ES-I3 (cell line): ENCODE measurements at regions not wholly inside any gene's neighbourhood (a gene's known extent, or its start where the extent isn't known, plus 50 kb on each side); places are given as distances from the start of the nearest gene placed in this dataset.
"Not testable (repeated sequence)": the region's sequence is repeated elsewhere in the genome, so short reads cannot be mapped to it uniquely, and the experiment has no call there.

ENCODE experiments used
- H3K36me3 ChIP-seq: 2 replicates; pipeline ENCODE4 v1.6.1; 2013; ENCODE audit warnings: mild to moderate bottlenecking, low read length, control low read depth, moderate library complexity; ENCODE audit not compliant: insufficient read depth
- H3K4me1 ChIP-seq: 2 replicates; pipeline ENCODE4 v1.6.1; 2013; ENCODE audit warnings: mild to moderate bottlenecking, control low read depth, low read length; ENCODE audit not compliant: insufficient read depth
- H3K9ac ChIP-seq: 2 replicates; pipeline ENCODE4 v1.6.1; 2013; ENCODE audit warnings: low read depth, mild to moderate bottlenecking, low read length, moderate library complexity
- H3K9me3 ChIP-seq: 2 replicates; pipeline ENCODE4 v1.6.1; 2013; ENCODE audit warnings: mild to moderate bottlenecking, low read length, moderate library complexity; ENCODE audit not compliant: control insufficient read depth, insufficient read depth

DNA sequence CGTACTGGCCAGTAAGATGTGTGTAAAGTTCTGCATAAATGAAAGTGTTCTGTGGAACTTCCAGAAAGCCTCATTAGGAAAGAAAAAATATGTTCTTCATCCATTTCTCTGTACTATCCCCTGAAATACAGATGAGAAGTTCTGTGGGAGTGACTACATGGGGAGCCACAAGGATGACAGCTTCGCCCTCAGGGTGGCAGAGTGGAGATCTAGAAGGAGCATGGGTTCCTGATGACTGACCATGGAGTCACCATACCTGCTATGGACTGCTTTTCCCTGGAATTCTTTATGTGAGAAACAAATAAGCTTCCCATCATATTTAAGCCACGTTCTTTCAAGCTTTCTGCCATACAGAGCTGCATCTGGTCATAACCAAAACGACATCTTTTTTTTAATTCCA is 113.9 kb upstream of the RGS1 start:
- H3K9me3 ChIP-seq, result no peaks in the 10 kb centered on the region
- H3K4me1 ChIP-seq, result no peaks in the 10 kb centered on the region
- H3K36me3 ChIP-seq, result no peaks in the 10 kb centered on the region
- no peak overlapping the region for H3K9ac ChIP-seq

DNA sequence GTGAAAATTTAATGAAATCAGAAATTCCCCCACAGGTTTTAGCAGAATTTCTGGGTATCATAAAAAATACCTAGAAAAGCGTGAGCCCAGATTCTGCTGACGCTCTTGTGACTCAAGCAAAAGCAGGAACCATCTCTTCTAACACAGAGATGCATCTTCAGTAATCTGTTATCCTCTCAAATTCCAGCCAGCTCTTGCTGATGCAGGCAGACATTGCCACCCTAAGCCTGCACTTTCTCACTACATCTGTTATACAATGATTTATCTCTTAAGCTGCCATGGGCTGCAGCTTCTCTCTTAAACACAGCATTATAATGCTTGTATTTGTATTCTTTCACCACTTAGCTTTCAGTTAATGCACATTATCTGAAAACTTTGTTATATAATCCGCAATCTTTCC is 113.0 kb upstream of the RGS1 start:
- Histone ChIP-seq H3K36me3 (no peaks in the 10 kb centered on the region), H3K4me1 (no peaks in the 10 kb centered on the region), H3K9me3 (no peaks in the 10 kb centered on the region), H3K9ac (no peak overlapping the region)

DNA sequence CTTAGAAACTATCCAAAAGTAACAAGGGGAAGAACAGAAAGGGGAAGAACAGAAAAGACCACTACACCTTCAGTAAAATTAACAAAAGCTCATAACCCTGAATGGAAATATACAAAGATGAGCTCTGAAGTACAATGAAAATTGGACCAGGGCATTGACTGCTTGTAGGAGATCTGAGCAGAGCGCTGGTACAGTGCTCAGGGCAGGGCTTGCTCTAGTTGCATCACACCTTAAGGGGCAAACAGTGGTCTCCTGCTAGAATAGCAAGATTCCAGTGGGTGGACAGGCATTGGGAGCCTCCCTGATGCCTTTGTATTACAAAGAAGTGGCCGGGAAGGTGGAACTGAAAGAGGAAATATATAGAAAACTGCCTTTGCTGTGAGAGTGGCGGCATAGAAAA is 111.9 kb upstream of the RGS1 start:
- Histone ChIP-seq H3K9me3 (no peaks in the 10 kb centered on the region), H3K36me3 (no peaks in the 10 kb centered on the region)

DNA sequence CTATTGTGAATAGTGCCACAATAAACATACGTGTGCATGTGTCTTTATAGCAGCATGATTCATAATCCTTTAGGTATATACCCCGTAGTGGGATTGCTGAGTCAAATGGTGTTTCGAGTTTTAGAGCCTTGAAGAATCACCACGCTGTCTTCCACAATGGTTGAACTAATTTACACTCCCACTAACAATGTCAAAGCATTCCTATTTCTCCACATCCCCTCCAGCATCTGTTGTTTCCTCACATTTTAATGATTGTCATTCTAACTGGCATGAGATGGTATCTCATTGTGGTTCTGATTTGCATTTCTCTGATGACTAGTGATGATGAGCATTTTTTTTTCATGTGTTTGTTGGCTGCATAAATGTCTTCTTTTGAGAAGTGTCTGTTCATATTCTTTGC is 110.4 kb upstream of the RGS1 start:
- H3K36me3 ChIP-seq, H3K4me1 ChIP-seq, H3K9ac ChIP-seq, H3K9me3 ChIP-seq: not testable (repeated sequence)

More for the DNA sequence above, 111.9 kb upstream of the RGS1 start:
- Histone ChIP-seq H3K9ac (no peak overlapping the region), H3K4me1 (no peaks in the 10 kb centered on the region)

DNA sequence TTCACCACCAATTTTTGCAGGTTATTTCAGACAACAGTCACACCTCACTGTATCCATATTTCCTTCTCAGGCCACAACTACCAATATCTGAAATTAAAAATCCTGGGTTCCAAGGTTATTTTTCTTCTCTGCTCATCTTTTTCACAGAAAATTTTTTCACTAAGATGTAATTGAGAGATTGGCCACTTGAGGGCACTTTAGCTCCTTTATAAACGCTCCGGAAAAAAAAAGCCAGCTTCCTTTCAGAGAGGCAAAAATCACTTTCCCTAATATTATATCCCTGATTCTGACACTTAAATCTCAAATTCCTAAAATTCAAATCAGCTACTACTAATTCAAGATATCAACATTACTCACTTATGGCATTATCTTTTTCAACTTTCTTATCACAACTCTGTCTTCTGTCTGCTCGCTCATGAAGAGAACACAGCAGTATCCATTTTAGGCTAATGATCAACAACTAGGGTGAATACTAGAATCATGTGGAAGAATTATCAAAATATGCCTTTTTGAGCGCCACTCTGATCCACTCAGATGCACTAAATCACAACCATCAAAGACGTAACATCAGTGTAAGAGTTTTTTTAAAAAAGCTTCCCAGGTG is 101.4 kb upstream of the RGS1 start:
- Histone ChIP-seq H3K36me3 (no peaks in the 10 kb centered on the region), H3K4me1 (no peaks in the 10 kb centered on the region), H3K9ac (no peak overlapping the region), H3K9me3 (no peaks in the 10 kb centered on the region)

DNA sequence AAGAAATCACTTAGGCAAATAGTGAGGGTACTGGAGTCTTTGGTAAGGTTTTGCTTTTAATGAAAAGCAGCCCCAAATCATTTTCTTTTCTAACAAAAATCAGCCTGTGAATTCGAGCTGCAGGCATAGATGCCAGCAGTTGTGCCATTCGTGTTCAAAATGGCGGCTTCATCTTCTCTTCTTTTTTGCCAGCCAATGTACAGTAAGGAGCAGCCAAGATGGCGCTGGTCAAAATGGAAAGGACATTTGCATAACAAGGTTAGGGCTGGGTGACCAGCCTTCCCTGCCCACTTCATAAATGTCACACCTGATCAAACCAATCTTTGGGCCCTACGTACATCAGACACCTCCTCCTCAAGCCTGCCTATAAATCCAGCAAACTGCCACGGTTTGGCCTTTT is 100.2 kb upstream of the RGS1 start:
- Histone ChIP-seq H3K9ac (no peak overlapping the region), H3K9me3 (no peaks in the 10 kb centered on the region), H3K36me3 (no peaks in the 10 kb centered on the region), H3K4me1 (no peaks in the 10 kb centered on the region)

DNA sequence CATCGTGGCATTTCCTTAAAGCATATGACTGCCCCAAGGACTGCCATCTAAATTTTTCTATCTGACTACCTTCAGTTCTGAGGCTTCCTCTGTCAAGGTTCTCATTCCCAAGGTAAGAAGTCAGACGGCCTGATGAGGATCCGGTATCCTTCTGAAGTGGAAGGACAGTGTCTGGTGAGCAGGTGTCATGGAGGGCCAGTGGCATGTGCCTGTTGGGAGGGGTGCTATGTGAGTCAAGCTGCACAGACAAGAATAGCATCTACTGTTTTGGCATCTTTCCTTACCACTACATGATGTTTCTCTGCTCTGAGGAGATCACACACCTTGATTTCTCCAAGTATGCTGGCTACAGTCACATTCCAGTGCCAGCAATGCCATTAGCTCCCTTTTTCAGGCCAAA is 99.6 kb upstream of the RGS1 start:
- Histone ChIP-seq H3K36me3 (no peaks in the 10 kb centered on the region), H3K9me3 (no peaks in the 10 kb centered on the region), H3K4me1 (no peaks in the 10 kb centered on the region), H3K9ac (no peak overlapping the region)

DNA sequence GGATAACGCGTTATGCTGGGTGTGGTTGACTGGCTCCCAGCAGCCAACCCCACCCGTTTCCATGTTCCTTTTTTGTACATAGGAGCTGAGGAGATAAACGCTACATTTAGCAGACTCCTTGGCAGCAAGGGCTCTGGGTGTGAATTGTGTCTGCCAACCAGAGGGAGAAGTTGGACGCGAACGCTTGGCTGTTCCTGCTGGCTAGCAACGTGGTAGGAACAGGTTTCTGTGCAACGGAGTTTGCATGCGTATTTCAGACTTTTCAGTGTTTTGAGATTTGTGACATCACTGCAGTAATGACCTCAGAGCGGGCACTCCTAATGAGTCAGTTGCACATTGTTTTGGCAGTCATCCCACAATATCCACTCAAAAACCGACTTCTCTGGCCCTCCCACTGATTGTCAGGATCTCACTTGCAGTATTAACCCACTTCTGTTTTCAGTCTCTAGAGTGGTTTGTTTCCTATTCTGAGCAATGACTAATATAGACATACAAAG is 98.7 kb upstream of the RGS1 start:
- Histone ChIP-seq H3K9me3 (no peaks in the 10 kb centered on the region), H3K36me3 (no peaks in the 10 kb centered on the region), H3K9ac (no peak overlapping the region), H3K4me1 (no peaks in the 10 kb centered on the region)

DNA sequence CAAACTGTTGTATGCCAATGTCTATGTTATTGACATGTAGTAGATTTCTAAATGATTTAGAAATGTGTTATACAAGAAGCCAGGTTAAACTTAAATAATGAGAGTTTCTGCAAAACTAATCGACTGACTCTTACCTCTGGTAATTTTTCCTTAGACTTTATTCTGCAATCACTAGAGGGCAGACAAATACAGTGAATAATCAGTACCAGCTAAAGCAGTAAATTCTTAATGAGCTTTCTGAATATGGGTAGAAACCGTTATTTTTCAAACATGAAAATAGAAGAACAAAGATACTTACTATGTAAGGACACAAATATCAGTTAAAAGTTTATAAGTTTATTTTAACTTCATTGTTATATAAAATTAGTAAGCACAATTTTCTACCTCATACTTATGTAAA is 97.9 kb upstream of the RGS1 start:
- H3K4me1 ChIP-seq, result no peaks in the 10 kb centered on the region
- H3K36me3 ChIP-seq, result no peaks in the 10 kb centered on the region
- H3K9me3 ChIP-seq, result no peaks in the 10 kb centered on the region
- no peak overlapping the region for H3K9ac ChIP-seq

DNA sequence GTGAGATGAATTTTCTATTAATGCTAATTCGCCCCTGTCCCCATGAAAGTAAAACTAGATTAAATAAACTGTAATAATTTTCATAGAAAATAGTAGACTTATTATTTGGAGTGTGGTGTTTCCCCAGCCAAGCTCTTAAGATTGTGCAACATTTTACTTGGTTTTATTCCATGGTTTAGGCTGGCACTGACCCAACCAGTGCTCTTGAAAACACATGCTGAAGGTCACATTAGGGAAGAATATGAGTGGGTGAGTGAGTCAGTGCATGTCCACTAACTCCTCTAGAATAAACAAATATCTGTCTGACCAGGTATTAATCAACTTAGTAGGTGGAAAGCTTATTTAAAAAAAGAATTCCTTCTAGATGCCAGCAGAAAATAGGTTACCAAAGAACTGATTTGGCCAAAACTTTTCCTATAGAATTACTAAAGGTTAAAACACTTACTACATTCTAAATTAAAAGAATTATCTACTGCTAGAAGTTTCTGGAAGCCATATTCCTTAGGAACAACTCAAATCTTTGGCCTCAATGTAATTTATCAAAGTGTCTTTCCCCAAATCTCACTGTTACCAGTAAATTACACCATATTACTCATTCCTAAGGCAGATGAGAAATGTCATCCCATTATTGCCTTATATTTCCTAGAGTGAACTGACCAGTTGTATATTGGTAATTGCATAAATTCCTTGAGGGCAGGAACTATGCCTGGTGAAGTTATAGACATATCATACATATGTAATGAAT is 89.7 kb upstream of the RGS1 start:
- Histone ChIP-seq H3K4me1 (peaks cover 8% of the 10 kb centered on the region; the same call in 1 of the 2 replicates), H3K36me3 (no peaks in the 10 kb centered on the region), H3K9me3 (no peaks in the 10 kb centered on the region), H3K9ac (no peak overlapping the region)

DNA sequence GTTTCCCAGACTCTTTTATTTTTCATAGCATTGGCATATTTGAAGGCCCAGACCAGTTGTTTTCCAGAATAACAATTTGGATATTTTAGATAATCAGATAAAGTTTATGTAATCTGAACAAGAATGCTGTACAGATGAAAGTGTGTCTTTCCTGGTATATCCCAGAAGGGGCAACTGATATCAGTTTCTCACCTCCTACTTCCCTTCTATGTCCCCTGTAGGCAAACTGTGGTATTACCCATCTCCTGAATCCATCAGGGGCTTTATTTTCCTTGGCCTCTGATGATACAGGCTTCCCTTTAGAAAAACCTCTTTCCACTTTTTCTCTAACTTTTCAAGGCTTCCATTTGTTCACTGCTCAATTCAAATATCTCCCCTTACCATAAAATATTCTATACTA is 87.5 kb upstream of the RGS1 start:
- Histone ChIP-seq H3K36me3 (no peaks in the 10 kb centered on the region), H3K9ac (no peak overlapping the region), H3K4me1 (peaks cover 8% of the 10 kb centered on the region; the same call in 1 of the 2 replicates), H3K9me3 (no peaks in the 10 kb centered on the region)

DNA sequence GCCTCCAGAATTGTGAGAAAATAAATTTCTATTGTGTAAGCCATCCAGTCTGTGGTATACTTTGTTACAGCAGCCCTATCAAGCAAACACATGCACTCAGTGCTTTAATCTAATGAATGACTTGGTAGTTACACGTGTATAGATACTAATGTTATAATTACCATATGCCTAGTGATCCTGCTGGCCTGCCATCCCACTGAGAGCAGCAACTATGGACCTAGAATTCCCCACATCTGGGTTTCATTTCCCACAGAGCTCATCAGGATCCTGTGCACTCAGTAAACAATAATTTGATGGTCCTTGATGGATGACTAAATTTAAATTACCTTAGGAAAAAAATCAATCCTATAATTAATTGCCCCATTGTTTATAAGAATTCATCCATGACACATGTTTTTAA is 86.5 kb upstream of the RGS1 start:
- Histone ChIP-seq H3K9ac (no peak overlapping the region), H3K9me3 (no peaks in the 10 kb centered on the region), H3K4me1 (peaks cover 8% of the 10 kb centered on the region; the same call in 1 of the 2 replicates), H3K36me3 (no peaks in the 10 kb centered on the region)

DNA sequence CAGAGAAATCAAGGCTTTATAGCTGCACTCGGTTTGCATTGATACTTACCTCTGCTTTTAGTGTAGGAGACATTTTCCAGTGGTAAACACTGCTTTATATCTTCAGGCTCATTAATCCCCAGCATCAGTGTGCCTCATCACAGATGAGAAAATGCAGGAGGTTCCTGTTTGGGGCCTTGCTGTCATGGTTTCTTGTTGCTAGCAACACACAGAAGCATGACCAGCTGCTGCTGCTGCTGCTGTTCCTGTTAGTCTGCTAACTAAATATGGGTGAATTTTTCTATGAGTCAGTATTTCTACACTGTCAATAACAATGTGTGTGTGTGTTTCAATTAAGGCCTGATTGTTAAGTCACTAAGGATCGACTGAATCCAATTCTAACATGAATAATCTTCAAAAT is 85.8 kb upstream of the RGS1 start:
- Histone ChIP-seq H3K9me3 (no peaks in the 10 kb centered on the region), H3K36me3 (no peaks in the 10 kb centered on the region), H3K4me1 (peaks cover 8% of the 10 kb centered on the region; the same call in 1 of the 2 replicates), H3K9ac (no peak overlapping the region)

DNA sequence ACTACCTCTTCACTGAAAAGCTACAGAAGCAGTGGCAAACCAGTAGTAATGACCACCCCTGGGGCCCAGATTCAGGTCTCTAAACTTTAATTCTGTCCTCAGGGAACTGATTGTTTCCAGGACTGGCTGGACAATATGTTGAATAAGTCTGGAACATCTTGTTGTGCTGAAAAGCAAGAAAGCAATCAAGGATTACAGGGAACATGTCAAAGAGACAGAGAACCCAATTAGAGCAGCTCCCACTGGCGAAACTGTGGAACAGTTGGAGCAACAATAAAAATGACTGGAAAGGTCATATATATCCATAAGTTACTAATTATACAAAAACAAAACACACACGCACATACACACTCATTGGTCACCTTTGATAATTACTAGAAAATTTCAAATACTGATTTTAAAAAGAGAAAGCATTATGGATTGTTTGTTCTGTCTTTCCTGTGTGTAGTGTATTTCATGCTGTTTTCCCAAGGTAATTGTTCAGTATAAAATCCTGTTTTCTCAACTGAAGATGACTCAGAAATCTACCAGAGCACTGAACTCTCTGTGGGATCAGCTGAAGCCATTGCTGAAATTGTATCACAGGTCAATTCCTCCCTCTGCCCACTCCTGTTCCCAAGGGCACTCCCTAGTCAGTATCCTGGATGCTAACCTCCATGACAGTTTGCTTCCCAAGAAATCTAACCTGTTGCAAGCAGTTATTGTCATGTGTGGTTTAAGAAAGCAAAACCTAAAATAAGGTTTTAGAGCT is 83.6 kb upstream of the RGS1 start:
- H3K36me3 ChIP-seq, result no peaks in the 10 kb centered on the region
- no peaks in the 10 kb centered on the region for H3K9me3 ChIP-seq
- H3K9ac ChIP-seq, result no peak overlapping the region
- peaks cover 8% of the 10 kb centered on the region; the same call in 1 of the 2 replicates for H3K4me1 ChIP-seq

DNA sequence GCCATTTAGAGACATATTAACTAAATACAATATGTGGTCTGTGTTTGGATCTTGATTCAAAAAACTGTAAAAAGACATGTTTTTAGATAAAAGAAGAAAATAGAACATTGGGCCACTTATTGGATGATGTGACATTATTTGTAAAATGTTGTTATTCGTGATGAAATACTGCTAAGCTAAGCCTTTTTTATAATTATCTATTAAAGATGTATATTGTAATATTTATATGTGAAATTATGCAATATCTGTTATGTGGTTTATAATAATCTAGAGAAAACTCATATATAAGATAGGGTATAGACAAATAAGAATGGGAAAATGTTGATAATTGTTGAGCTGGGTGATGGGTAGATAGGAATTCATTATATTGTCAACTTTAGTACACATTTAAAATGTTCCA is 82.0 kb upstream of the RGS1 start:
- H3K9me3 ChIP-seq, result no peaks in the 10 kb centered on the region
- H3K36me3 ChIP-seq, result no peaks in the 10 kb centered on the region
- H3K4me1 ChIP-seq, result peaks cover 4% of the 10 kb centered on the region; the same call in 1 of the 2 replicates
- no peak overlapping the region for H3K9ac ChIP-seq
